ENCODE measurements at regions not wholly inside any gene's neighbourhood (a gene's known extent, or its start where the extent isn't known, plus 50 kb on each side); places are given as distances from the start of the nearest gene placed in this dataset.
A peak's percentile ranks its signal among the peaks of the same experiment; 100 is the strongest.

DNA sequence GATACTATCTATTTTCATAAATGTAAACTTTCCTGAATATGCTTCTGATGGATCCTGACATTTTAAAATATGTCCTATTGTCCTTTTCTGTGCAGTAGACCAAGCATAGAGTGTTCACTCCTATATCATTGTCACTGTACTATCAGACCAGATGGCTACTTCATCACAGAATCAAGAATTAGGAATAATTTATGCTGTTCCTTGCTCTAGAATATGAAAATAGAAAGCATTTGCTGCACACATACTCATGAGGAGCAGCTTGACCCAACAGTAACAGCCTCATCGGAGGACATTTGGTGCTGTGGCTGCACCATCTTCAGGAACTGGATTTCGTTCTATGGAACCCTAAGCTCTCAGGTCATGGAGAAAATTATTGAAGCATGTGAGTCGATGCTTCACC lies 468.9 kb upstream of the HNRNPA3 start:
- TF ChIP-seq, protein P1, sequence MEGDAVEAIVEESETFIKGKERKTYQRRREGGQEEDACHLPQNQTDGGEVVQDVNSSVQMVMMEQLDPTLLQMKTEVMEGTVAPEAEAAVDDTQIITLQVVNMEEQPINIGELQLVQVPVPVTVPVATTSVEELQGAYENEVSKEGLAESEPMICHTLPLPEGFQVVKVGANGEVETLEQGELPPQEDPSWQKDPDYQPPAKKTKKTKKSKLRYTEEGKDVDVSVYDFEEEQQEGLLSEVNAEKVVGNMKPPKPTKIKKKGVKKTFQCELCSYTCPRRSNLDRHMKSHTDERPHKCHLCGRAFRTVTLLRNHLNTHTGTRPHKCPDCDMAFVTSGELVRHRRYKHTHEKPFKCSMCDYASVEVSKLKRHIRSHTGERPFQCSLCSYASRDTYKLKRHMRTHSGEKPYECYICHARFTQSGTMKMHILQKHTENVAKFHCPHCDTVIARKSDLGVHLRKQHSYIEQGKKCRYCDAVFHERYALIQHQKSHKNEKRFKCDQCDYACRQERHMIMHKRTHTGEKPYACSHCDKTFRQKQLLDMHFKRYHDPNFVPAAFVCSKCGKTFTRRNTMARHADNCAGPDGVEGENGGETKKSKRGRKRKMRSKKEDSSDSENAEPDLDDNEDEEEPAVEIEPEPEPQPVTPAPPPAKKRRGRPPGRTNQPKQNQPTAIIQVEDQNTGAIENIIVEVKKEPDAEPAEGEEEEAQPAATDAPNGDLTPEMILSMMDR (conservative IDR thresholded peaks at IDR 0.05; ENCODE audit: low read length): no peak
- no peak for TF ChIP-seq EZH2phosphoT487 (IDR thresholded peaks at IDR 0.05; ENCODE audit: borderline replicate concordance, low read depth, low read length)
- no peaks in the 10 kb centered on the region for H3K9me2 ChIP-seq (ENCODE audit: insufficient read depth, low read length)
- peaks cover 5% of the 10 kb centered on the region; the same call in 1 of the 2 replicates for H3K9me3 ChIP-seq (ENCODE audit: low read length)
- H3K4me2 ChIP-seq (ENCODE audit: low read length): no peak overlapping the region
- intact Hi-C loops (cut with micrococcal nuclease; ENCODE audit: unreplicated experiment): no loop called here
- ChIA-PET CTCF (ENCODE audit: unreplicated experiment) (no interaction called here), POLR2A (interaction anchor here (1.6 kb wide), 1 partner anchor 11 kb away, joined by 4 read pairs; no protein-coding TSS in a partner anchor)
- peaks cover 10% of the 10 kb centered on the region for H3K4me1 ChIP-seq (ENCODE audit: insufficient read depth, low read length, poor library complexity, severe bottlenecking)
- H3K79me2 ChIP-seq (ENCODE audit: insufficient read depth, low read depth, low read length): no peaks in the 10 kb centered on the region
- BruUV-seq (replicated peaks): no TSS peak
- H3K27ac ChIP-seq (ENCODE audit: low read depth, low read length, poor library complexity, severe bottlenecking): no peak overlapping the region
- no peaks in the 10 kb centered on the region for H4K20me1 ChIP-seq (ENCODE audit: insufficient read depth, low read length)
- H3K4me3 ChIP-seq (ENCODE audit: low read depth, low read length, poor library complexity, severe bottlenecking): no peak overlapping the region
- no peak for DNase-seq (ENCODE audit: low spot score)
- H2AFZ ChIP-seq (ENCODE audit: low read length): no peak overlapping the region
- H3K36me3 ChIP-seq (ENCODE audit: insufficient read depth, low read length): no peaks in the 10 kb centered on the region; the same call in 1 of the 2 replicates

DNA sequence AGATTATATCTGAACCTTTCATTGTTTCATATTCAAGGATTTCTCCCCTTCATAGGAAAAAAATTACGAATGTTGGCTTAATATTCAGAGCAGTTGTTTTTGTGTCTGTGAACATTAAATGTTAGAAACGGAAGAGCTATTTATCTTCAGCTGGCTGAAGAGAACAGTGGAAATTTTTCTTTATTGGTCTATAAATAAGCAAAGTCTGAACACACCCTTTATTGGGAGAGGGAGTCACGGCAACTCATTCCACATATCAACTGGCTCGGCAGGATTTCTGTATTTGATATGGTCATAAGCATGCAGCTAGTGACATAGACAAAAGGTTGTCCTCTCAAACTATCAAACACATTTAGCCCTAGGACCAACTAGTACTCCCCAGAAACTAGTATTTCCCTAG lies 468.4 kb upstream of the HNRNPA3 start:
- Histone ChIP-seq H3K4me1 (ENCODE audit: insufficient read depth, low read length, poor library complexity, severe bottlenecking) (peaks cover 10% of the 10 kb centered on the region), H4K20me1 (ENCODE audit: insufficient read depth, low read length) (no peaks in the 10 kb centered on the region), H3K79me2 (ENCODE audit: insufficient read depth, low read depth, low read length) (no peaks in the 10 kb centered on the region), H3K4me2 (ENCODE audit: low read length) (no peak overlapping the region), H3K9me3 (ENCODE audit: low read length) (peaks cover 5% of the 10 kb centered on the region; the same call in 1 of the 2 replicates), H3K9me2 (ENCODE audit: insufficient read depth, low read length) (no peaks in the 10 kb centered on the region), H3K4me3 (ENCODE audit: low read depth, low read length, poor library complexity, severe bottlenecking) (no peak overlapping the region), H3K36me3 (ENCODE audit: insufficient read depth, low read length) (no peaks in the 10 kb centered on the region), H3K27ac (ENCODE audit: low read depth, low read length, poor library complexity, severe bottlenecking) (no peak overlapping the region), H2AFZ (ENCODE audit: low read length) (no peak overlapping the region)
- ChIA-PET POLR2A (interaction anchor here (1.6 kb wide), 1 partner anchor 10 kb away, joined by 4 read pairs; no protein-coding TSS in a partner anchor), CTCF (ENCODE audit: unreplicated experiment) (no interaction called here)
- no peak for TF ChIP-seq EZH2phosphoT487 (IDR thresholded peaks at IDR 0.05; ENCODE audit: borderline replicate concordance, low read depth, low read length)
- TF ChIP-seq, protein P1 (conservative IDR thresholded peaks at IDR 0.05; ENCODE audit: low read length): no peak
- intact Hi-C loops (cut with micrococcal nuclease; ENCODE audit: unreplicated experiment): no loop called here
- no peak for DNase-seq (ENCODE audit: low spot score)
- no TSS peak for BruUV-seq (replicated peaks)

DNA sequence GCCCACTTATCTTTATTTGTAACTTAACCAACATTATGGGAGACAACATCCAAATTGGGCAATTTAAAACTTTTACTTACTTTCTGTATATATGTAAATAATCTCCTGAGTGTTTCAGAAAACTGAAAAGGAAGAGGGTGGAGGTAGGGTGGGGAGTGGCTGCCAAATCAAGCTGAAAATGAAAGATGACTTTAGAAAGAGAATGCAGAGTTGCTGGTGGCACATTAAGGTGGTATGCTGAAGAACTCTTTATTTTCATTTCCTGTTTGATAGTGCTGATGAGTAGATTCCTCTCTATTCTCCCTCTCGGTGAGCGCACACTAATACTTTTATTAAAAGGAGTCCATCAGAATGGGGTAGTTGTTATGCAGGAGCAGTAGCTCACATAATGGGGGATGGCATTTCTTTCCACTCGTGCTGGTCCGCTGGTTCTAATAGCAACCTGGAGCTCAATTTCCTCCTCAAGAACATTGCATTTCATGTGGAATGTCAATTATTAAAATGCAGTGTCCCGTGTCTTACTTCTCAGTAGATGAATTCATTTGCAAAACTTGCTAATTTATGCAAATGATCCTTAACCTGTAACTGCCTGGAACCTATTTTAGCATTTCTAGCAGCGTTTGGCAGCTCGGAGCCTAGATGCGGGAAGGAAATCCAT lies 466.9 kb upstream of the HNRNPA3 start:
- H4K20me1 ChIP-seq (ENCODE audit: insufficient read depth, low read length): no peaks in the 10 kb centered on the region
- no peak for DNase-seq (ENCODE audit: low spot score)
- no peaks in the 10 kb centered on the region for H3K79me2 ChIP-seq (ENCODE audit: insufficient read depth, low read depth, low read length)
- intact Hi-C loops (cut with micrococcal nuclease; ENCODE audit: unreplicated experiment): no loop called here
- POLR2A ChIA-PET: interaction anchor here (0.7 kb wide), 1 partner anchor 13 kb away, joined by 3 read pairs; no protein-coding TSS in a partner anchor
- H3K27ac ChIP-seq (ENCODE audit: low read depth, low read length, poor library complexity, severe bottlenecking): no peak overlapping the region
- H3K9me3 ChIP-seq (ENCODE audit: low read length): no peaks in the 10 kb centered on the region
- no peaks in the 10 kb centered on the region for H3K9me2 ChIP-seq (ENCODE audit: insufficient read depth, low read length)
- CTCF ChIA-PET (ENCODE audit: unreplicated experiment): no interaction called here
- no TSS peak for BruUV-seq (replicated peaks)
- no peak for TF ChIP-seq EZH2phosphoT487 (IDR thresholded peaks at IDR 0.05; ENCODE audit: borderline replicate concordance, low read depth, low read length)
- TF ChIP-seq, protein P1 (conservative IDR thresholded peaks at IDR 0.05; ENCODE audit: low read length): peak; percentile 2; the same call in 1 of the 2 replicates
- no peak overlapping the region for H3K4me3 ChIP-seq (ENCODE audit: low read depth, low read length, poor library complexity, severe bottlenecking)
- H3K36me3 ChIP-seq (ENCODE audit: insufficient read depth, low read length): no peaks in the 10 kb centered on the region
- H3K4me2 ChIP-seq (ENCODE audit: low read length): no peak overlapping the region
- peaks cover 21% of the 10 kb centered on the region for H3K4me1 ChIP-seq (ENCODE audit: insufficient read depth, low read length, poor library complexity, severe bottlenecking)
- H2AFZ ChIP-seq (ENCODE audit: low read length): no peak overlapping the region; the same call in 1 of the 2 replicates
